Nephron (organoid): ENCODE measurements at regions not wholly inside any gene's neighbourhood (a gene's known extent, or its start where the extent isn't known, plus 50 kb on each side); places are given as distances from the start of the nearest gene placed in this dataset.

Experiments used
- H3K27ac Mint-ChIP-seq, 3 experiments: 2 replicates each; pipeline ENCODE4 v1.8.0; 2020; ENCODE audit warnings: mixed read lengths in 3 of 3, mild to moderate bottlenecking in 2 of 3, moderate library complexity in 1 of 3
- H3K27me3 Mint-ChIP-seq: 2 replicates; pipeline ENCODE4 v1.8.0; 2021; ENCODE audit warnings: low read depth, mild to moderate bottlenecking, moderate library complexity, mixed read lengths
- H3K36me3 Mint-ChIP-seq: 2 replicates; pipeline ENCODE4 v1.8.0; 2020; ENCODE audit warnings: low read depth, mixed read lengths
- H3K4me1 Mint-ChIP-seq: 2 replicates; pipeline ENCODE4 v1.8.0; 2020; ENCODE audit warnings: mixed read lengths
- H3K4me3 Mint-ChIP-seq, 3 experiments: 2 replicates each; pipeline ENCODE4 v1.8.0; 2020; ENCODE audit warnings: mild to moderate bottlenecking in 3 of 3, mixed read lengths in 3 of 3, moderate library complexity in 2 of 3
- H3K9me3 Mint-ChIP-seq: 2 replicates; pipeline ENCODE4 v1.8.0; 2020; ENCODE audit warnings: mixed read lengths
- TF ChIP-seq, protein P1 (sequence below), 3 experiments: fragments of 200-600 bp; sonication (generic); IDR thresholded peaks; one replicate each; pipeline ENCODE4 v1.5.0; 2021; ENCODE audit warnings: antibody characterized with exemption in 3 of 3; ENCODE audit not compliant: unreplicated experiment in 3 of 3

DNA sequence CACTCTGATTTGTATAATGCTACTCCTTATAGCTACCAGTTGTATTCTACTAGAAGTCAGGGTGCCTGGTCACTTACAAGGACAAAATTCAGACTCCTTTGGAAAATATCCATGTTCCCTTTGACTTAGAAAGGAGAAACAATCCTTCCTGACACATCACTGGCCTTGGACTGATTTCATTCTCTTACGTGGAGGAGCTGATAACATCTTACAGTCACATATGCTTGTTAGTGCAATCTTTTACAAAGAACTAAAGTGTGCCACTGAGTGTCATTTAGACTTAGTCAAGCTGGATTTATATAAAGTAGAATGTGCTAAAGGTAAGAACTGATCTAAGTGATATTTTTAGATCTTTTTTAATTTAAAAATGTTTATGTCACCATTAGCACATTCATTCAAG, 131.0 kb upstream of the TMTC2 start:
- Mint-ChIP-seq H3K27ac (no peak overlapping the region), H3K9me3 (peaks cover 12% of the 10 kb centered on the region), H3K36me3 (no peaks in the 10 kb centered on the region), H3K27me3 (no peaks in the 10 kb centered on the region), H3K4me1 (no peaks in the 10 kb centered on the region), H3K4me3 (no peak overlapping the region)
- TF ChIP-seq, protein P1, sequence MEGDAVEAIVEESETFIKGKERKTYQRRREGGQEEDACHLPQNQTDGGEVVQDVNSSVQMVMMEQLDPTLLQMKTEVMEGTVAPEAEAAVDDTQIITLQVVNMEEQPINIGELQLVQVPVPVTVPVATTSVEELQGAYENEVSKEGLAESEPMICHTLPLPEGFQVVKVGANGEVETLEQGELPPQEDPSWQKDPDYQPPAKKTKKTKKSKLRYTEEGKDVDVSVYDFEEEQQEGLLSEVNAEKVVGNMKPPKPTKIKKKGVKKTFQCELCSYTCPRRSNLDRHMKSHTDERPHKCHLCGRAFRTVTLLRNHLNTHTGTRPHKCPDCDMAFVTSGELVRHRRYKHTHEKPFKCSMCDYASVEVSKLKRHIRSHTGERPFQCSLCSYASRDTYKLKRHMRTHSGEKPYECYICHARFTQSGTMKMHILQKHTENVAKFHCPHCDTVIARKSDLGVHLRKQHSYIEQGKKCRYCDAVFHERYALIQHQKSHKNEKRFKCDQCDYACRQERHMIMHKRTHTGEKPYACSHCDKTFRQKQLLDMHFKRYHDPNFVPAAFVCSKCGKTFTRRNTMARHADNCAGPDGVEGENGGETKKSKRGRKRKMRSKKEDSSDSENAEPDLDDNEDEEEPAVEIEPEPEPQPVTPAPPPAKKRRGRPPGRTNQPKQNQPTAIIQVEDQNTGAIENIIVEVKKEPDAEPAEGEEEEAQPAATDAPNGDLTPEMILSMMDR (IDR thresholded peaks at IDR 0.05; ENCODE audit: unreplicated experiment in 3 of 3): no peak

DNA sequence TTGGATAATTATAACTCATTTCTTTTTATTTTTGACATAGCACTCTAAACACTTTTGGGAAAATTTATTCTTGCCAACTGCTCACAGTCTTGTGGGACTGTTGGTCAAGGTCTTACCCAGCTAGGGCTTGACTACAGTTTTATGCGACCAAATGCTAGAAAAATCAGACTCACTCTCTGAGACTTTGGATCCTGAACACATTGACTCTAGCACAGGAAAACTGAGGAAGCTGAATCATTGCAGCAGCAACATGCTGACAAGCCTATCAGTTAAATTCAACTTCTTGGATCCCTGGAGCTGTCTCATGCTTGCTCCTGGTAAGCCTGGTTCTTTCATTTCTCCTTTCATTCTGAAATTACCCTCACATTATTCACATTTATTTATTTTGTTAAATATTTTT, 120.7 kb upstream of the TMTC2 start:
- no peaks in the 10 kb centered on the region for H3K9me3 Mint-ChIP-seq
- H3K36me3 Mint-ChIP-seq: no peaks in the 10 kb centered on the region
- no peak overlapping the region for H3K27ac Mint-ChIP-seq
- no peaks in the 10 kb centered on the region for H3K27me3 Mint-ChIP-seq
- no peak overlapping the region for H3K4me3 Mint-ChIP-seq
- TF ChIP-seq, protein P1 (IDR thresholded peaks at IDR 0.05; ENCODE audit: unreplicated experiment in 3 of 3): no peak
- no peaks in the 10 kb centered on the region for H3K4me1 Mint-ChIP-seq

DNA sequence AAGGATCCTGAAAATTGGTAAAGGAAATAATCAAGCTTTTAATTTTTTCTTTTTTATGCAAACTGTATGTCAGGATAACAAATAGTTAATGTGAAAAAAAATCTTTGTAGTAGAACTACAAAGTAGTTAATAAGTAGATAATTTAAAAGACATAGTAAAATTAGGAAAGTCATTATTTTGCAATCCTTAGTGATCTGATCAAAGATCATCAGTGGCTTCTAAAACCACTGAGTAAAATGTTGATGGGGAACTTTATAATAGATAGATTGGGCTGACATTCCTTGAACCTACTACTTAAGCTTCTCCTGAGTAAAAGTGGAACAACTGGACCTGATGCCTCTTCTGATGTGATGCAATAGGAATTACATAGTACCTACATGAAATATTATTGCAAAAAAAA, 119.0 kb upstream of the TMTC2 start:
- H3K27me3 Mint-ChIP-seq: no peaks in the 10 kb centered on the region
- H3K27ac Mint-ChIP-seq: no peak overlapping the region
- H3K4me1 Mint-ChIP-seq: no peaks in the 10 kb centered on the region
- TF ChIP-seq, protein P1 (IDR thresholded peaks at IDR 0.05; ENCODE audit: unreplicated experiment in 3 of 3): no peak
- no peaks in the 10 kb centered on the region for H3K9me3 Mint-ChIP-seq
- H3K36me3 Mint-ChIP-seq: no peaks in the 10 kb centered on the region
- H3K4me3 Mint-ChIP-seq: no peak overlapping the region

DNA sequence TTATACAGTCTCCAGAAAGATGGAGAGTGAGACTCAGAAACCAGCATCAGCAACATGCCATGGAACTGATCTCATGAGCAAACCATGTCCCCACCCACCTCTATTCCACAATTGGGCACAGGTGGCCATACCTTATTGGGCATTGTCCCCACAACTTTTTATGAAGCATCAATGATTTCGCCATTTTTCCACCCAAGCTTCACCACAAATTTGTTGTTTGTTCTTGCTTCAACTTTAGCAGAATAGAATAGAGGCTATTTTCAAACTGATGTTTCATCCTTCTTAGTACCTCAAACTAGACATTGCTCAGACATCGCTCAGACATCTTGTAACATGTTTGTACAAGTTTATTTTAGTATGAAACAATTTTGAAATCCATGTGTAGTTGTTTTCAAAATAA, 112.5 kb upstream of the TMTC2 start:
- H3K36me3 Mint-ChIP-seq: no peaks in the 10 kb centered on the region
- H3K27me3 Mint-ChIP-seq: no peaks in the 10 kb centered on the region
- TF ChIP-seq, protein P1 (IDR thresholded peaks at IDR 0.05; ENCODE audit: unreplicated experiment in 3 of 3): no peak
- H3K4me3 Mint-ChIP-seq: no peak overlapping the region
- no peak overlapping the region for H3K27ac Mint-ChIP-seq
- H3K4me1 Mint-ChIP-seq: no peaks in the 10 kb centered on the region
- H3K9me3 Mint-ChIP-seq: no peaks in the 10 kb centered on the region

DNA sequence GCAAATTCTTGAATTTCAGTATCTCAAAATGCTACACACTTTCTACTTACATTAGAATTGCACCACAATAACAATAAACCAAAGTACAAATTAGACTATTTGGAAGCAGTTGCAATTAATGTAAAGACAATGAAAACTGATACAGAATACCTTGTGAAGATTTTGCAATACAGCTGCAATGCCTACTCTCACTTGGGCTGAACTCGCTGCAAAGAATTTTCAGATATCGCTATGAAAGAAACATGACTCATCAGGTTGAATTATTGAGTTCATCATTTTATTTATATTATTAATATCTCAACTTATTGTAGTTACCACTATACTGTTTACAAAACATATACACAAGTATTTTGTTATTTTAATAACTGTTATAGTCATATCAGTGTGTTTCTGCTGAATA, 108.0 kb upstream of the TMTC2 start:
- Mint-ChIP-seq H3K27ac (no peak overlapping the region), H3K4me3 (no peak overlapping the region), H3K9me3 (peaks cover 4% of the 10 kb centered on the region), H3K36me3 (no peaks in the 10 kb centered on the region), H3K27me3 (no peaks in the 10 kb centered on the region), H3K4me1 (no peaks in the 10 kb centered on the region)
- TF ChIP-seq, protein P1 (IDR thresholded peaks at IDR 0.05; ENCODE audit: unreplicated experiment in 3 of 3): no peak

DNA sequence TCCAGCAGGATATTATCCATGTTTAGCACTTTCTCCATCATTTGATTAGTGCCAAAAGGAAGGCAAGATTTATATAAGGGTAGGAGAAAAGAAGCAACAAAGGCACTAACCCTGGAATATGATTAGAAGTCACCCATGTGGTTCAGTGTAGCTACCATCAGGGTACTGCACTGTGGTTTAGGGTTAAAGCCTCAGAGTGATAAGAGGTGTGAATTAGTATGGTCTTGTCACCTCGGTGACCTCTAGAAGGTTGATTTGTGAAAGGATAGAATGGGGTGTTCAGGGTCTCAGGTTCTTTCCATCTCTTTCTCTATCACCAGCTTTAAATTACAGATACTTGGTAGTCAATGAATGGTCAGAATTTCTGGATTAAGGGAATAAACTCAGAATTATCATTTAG, 103.0 kb upstream of the TMTC2 start:
- peaks cover 4% of the 10 kb centered on the region for H3K27me3 Mint-ChIP-seq
- TF ChIP-seq, protein P1 (IDR thresholded peaks at IDR 0.05; ENCODE audit: unreplicated experiment in 3 of 3): no peak
- no peak overlapping the region for H3K27ac Mint-ChIP-seq
- peaks cover 28% of the 10 kb centered on the region for H3K9me3 Mint-ChIP-seq
- H3K4me1 Mint-ChIP-seq: no peaks in the 10 kb centered on the region
- H3K36me3 Mint-ChIP-seq: no peaks in the 10 kb centered on the region
- no peak overlapping the region for H3K4me3 Mint-ChIP-seq
